GM06990 (cell line): ENCODE measurements at regions not wholly inside any gene's neighbourhood (a gene's known extent, or its start where the extent isn't known, plus 50 kb on each side); places are given as distances from the start of the nearest gene placed in this dataset.

Experiments used
- DNase-seq: peaks from one replicate; pipeline ENCODE4 v3.0.0-alpha.2; 2011; ENCODE audit not compliant: insufficient read length; ENCODE audit errors: extremely low read depth
- H3K27me3 ChIP-seq: replicated peaks from 2 replicates; pipeline ENCODE4 v1.6.0; 2011; ENCODE audit warnings: low read length; ENCODE audit not compliant: control insufficient read depth, insufficient read depth
- H3K36me3 ChIP-seq: 2 replicates; pipeline ENCODE4 v1.5.1; 2011; ENCODE audit warnings: low read length; ENCODE audit not compliant: control insufficient read depth, insufficient read depth
- H3K4me3 ChIP-seq: replicated peaks from 2 replicates; pipeline ENCODE4 v1.5.1; 2011; ENCODE audit warnings: low read depth, mild to moderate bottlenecking, control low read depth, low read length
- TF ChIP-seq, protein P1 (sequence below): IDR thresholded peaks from 2 replicates; pipeline ENCODE4 v1.5.1; 2011; ENCODE audit warnings: low read length, control low read depth, mild to moderate bottlenecking, inconsistent platforms; ENCODE audit not compliant: insufficient read depth, poor library complexity, severe bottlenecking

DNA sequence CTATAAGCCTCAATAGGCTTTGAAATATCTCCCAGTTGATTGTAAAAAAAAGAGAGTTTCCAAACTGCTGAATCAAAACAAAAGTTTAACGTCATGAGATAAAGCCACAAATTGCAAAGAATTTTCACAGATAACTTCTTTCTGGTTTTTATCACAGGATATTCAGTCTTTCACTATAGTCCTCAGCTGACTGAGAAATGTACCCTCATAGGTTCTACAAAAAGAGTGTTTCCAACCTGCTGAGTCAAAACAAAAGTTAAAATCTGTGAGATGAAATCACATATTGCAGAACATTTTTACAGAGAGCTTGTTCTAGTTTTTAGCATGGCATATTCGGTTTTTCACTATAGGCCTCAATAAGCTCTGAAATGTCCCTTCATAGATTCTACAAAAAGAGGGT lies 559.2 kb downstream of the KCNJ18 start:
- no peak for DNase-seq
- TF ChIP-seq, protein P1, sequence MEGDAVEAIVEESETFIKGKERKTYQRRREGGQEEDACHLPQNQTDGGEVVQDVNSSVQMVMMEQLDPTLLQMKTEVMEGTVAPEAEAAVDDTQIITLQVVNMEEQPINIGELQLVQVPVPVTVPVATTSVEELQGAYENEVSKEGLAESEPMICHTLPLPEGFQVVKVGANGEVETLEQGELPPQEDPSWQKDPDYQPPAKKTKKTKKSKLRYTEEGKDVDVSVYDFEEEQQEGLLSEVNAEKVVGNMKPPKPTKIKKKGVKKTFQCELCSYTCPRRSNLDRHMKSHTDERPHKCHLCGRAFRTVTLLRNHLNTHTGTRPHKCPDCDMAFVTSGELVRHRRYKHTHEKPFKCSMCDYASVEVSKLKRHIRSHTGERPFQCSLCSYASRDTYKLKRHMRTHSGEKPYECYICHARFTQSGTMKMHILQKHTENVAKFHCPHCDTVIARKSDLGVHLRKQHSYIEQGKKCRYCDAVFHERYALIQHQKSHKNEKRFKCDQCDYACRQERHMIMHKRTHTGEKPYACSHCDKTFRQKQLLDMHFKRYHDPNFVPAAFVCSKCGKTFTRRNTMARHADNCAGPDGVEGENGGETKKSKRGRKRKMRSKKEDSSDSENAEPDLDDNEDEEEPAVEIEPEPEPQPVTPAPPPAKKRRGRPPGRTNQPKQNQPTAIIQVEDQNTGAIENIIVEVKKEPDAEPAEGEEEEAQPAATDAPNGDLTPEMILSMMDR: no peak

DNA sequence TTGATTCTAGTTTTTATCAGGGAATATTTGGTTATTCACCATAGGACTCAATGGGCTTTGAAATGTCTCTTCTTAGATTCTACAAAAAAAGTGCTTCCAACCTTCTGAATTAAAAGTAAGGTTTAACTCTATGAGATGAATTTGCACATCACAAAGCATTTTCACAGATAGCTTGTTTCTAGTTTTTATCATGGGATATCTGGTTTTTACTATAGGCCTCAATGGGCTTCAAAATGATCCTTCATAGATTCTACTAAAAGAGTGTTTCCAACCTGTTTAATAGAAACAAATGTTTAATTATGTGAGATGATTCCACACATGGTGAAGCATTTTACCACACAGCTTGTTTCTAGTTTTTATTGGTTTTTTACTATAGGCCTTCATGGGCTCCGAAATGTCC lies 560.7 kb downstream of the KCNJ18 start:
- H3K4me3 ChIP-seq: no peak overlapping the region
- no peak for DNase-seq
- TF ChIP-seq, protein P1: no peak
- H3K27me3 ChIP-seq: no peaks in the 10 kb centered on the region
- H3K36me3 ChIP-seq: no peaks in the 10 kb centered on the region

More for the DNA sequence above, 559.2 kb downstream of the KCNJ18 start:
- no peak overlapping the region for H3K4me3 ChIP-seq
- no peaks in the 10 kb centered on the region for H3K36me3 ChIP-seq
- no peaks in the 10 kb centered on the region for H3K27me3 ChIP-seq

DNA sequence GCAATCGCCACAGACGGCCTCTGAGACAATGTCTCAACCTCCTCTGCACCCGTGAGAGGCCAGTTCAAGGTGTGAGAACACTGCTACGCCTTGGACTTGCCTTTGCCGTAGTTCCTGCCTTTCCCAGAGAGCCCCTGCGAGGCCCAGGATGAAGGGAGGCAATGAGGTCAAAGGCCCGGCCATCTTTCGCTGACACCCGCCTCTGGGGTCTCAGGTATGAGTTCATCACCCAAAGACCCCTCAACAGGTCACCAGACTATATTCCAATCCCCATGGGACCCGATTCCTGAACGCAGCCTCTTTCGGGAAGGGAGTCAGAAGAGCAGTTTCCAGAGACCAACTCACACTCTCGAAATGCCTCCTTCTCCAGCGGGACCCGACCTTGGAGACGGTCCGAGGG lies 573.5 kb downstream of the KCNJ18 start:
- Histone ChIP-seq H3K4me3 (no peak overlapping the region), H3K36me3 (no peaks in the 10 kb centered on the region), H3K27me3 (no peaks in the 10 kb centered on the region)
- TF ChIP-seq, protein P1: no peak
- DNase-seq: no peak

DNA sequence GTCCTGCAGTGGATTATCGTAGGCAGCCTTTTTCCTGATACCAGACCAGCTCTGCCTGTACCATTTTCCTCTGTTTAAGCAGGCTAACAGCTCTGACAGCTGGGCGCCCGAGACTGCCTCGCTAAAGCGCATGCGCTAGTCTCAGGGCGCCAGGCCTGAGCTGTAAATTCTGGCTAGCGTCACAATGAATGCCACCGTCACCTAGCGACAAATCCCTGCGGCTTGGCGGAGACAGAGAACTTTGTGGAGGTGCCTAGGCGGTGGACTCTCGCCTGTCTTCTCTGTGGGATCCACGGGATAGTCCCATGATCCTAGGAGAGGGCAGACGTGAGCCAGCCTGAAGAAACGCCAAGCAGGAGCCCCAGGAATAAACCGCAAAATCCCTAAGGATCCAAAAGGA lies 573.9 kb downstream of the KCNJ18 start:
- H3K27me3 ChIP-seq: no peaks in the 10 kb centered on the region
- H3K4me3 ChIP-seq: no peak overlapping the region
- DNase-seq: no peak
- no peaks in the 10 kb centered on the region for H3K36me3 ChIP-seq
- TF ChIP-seq, protein P1: no peak

DNA sequence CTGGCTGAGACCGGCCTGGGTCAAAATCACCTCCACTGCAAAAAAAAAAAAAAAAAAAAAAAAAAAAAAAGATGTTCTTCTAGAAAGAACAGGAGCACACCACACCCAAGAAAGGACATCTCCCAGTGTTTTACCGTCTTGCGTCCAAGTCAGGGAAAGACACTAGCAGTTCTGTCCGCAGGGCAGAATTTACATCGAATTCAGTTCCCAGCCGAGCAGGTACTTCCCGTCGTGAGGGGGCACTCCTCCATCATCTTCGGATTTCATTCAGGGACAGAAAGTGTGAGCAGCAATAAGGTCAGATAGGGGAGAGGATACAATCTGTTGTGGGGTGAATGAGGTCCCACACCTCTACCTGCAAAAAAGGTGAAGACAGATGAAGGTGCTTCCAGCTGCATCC lies 574.7 kb downstream of the KCNJ18 start:
- no peaks in the 10 kb centered on the region for H3K27me3 ChIP-seq
- no peak overlapping the region for H3K4me3 ChIP-seq
- no peaks in the 10 kb centered on the region for H3K36me3 ChIP-seq
- TF ChIP-seq, protein P1: no peak
- DNase-seq: no peak

DNA sequence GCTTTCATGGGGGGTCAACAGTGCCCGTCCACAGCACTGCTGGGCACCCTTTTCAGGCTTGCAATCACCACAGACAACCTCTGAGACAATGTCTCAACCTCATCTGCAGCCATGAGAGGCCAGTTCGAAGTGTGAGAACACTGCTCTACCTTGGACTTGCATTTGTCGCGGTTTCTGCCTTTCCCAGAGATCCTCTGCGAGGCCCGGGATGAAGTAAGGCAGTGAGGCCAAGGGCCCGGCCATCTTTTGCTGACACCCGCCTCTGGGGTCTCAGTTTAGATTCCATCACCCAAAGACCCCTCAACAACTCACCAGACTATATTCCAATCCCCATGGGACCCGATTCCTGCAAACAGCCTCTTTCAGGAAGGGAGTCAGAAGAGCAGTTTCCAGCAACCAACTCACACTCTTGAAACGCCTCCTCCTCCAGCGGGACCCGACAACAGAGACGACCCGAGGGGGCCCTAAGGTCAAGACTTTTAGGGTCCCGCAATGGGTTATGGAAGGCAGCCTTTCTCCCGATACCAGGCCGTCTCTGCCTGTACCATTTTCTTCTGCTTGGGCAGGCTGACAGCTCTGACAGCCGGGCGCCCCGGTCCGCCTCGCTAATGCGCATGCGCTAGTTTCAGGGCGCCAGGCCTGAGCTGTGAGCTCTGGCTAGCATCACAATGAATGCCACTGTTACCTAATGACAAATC lies 576.0 kb downstream of the KCNJ18 start:
- H3K27me3 ChIP-seq: no peaks in the 10 kb centered on the region
- H3K4me3 ChIP-seq: no peak overlapping the region
- TF ChIP-seq, protein P1: no peak
- DNase-seq: no peak
- no peaks in the 10 kb centered on the region for H3K36me3 ChIP-seq
